ENCODE measurements at regions not wholly inside any gene's neighbourhood (a gene's known extent, or its start where the extent isn't known, plus 50 kb on each side); places are given as distances from the start of the nearest gene placed in this dataset.
A peak's percentile ranks its signal among the peaks of the same experiment; 100 is the strongest.
"Not testable (repeated sequence)": the region's sequence is repeated elsewhere in the genome, so short reads cannot be mapped to it uniquely, and the experiment has no call there.

DNA sequence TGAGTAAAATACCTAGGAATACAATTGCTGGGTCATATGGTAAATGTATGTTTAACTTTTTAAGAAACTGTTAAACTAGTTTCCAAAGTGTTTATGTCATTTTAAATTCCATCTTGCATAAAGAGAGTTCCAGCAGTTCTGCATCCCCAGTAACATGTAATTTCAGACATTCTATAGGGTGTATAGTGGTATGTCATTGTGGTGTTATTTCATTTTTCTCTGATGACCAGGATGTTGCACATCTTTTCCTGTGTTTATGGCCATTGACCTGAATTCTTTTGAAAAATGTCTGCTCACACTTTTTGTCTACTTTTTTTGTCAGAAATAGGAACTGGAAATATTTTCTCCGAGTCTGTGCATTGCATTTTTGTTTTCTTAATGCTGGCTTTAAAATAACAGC lies 128.9 kb downstream of the TMEM200A start:
- no peak for ATAC-seq
- no peak overlapping the region for H3K27ac Mint-ChIP-seq
- H3K4me3 Mint-ChIP-seq = no peak overlapping the region
- no peaks in the 10 kb centered on the region for H3K4me1 Mint-ChIP-seq
- no peak for DNase-seq
- peaks cover 7 to 20% of the 10 kb centered on the region in 2 donors for H3K9me3 Mint-ChIP-seq
- no peaks in the 10 kb centered on the region for H3K27me3 Mint-ChIP-seq

DNA sequence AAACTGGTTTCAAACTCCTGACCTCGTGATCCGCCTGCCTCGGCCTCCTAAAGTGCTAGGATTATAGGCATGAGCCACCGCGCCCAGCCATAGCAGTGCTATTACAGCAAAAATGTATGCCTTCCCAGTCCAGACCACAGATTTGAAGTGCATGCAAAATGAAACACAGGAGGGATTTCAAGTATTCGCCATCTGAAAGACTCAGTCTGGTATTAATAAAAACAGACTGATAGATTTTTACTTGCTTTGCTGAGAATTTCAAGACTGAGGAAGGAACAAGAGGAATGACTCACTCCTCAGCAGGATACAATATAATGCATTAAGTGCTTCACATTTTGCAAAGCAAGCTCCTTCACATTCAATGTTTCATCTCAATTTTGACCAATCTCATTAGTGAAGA lies 134.9 kb downstream of the TMEM200A start:
- Mint-ChIP-seq H3K27me3 (no peaks in the 10 kb centered on the region), H3K4me1 (peaks cover 22% of the 10 kb centered on the region), H3K27ac (no peak overlapping the region), H3K4me3 (no peak overlapping the region), H3K9me3 (peaks cover 4 to 6% of the 10 kb centered on the region in 2 donors)
- DNase-seq = no peak
- no peak for ATAC-seq

DNA sequence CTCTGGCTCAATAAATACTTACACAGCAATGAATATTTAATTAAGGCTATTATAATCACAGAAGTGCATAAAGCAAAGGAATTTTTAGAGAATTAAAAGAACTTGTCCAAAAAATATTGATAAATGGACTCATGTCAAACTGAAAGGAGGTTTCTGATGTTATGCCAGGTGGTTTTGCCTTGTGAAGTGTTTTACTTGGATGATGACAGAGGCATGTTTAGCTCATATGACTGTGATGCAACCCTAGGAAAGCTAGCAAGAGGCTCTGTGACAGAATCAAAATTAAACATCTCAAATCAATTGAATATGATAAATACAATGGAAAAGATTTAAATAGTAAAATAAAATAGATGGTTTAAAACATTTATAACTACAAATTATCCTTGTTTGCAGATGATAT lies 137.3 kb downstream of the TMEM200A start:
- peak; percentile 72 for ATAC-seq

DNA sequence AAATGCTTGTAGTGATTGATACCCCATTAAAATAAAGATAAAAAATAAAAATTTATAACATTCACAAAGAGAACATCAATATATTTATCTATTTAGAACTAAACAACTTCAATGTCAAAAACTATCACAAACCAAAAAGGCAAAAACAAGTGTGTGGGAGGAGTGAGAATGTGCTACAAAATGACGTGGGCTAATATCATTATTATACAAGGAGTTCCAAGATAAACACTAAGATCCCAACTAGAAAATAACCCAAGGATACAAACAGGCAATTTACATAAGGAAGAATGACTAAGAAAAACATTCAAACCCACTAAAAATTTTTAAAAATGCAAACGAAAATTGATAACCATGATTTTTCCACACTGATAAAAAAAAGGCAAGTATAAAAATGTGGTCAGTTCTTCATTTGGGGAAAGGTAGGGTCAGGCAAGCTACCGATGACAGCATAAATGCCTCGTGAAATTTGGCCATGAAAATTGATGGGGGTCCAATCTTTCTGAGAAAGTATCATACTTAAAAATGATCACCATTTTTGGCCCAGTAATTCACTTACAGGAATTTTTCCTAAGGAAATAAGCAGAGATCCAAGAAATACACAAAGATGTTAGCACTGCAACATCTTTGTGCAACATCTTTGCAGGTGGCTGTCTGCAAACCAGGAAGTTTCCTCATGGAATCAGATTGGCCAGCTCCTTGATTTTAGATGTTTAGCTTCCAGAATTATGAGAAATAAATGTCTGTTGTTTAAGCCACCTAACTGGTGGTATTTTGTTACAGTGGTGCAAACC lies 140.2 kb downstream of the TMEM200A start:
- Mint-ChIP-seq H3K27ac (no peak overlapping the region), H3K4me1 (peaks cover 44% of the 10 kb centered on the region), H3K9me3 (peaks cover 1 to 19% of the 10 kb centered on the region in 2 donors), H3K4me3 (no peak overlapping the region), H3K27me3 (no peaks in the 10 kb centered on the region)
- ATAC-seq (no peak), DNase-seq (no peak)

More for the DNA sequence above, 137.3 kb downstream of the TMEM200A start:
- H3K27ac Mint-ChIP-seq = no peak overlapping the region
- no peak for DNase-seq
- H3K9me3 Mint-ChIP-seq = peaks cover 4 to 6% of the 10 kb centered on the region in 2 donors
- H3K4me3 Mint-ChIP-seq = no peak overlapping the region
- no peaks in the 10 kb centered on the region for H3K27me3 Mint-ChIP-seq
- H3K4me1 Mint-ChIP-seq = peaks cover 32% of the 10 kb centered on the region

DNA sequence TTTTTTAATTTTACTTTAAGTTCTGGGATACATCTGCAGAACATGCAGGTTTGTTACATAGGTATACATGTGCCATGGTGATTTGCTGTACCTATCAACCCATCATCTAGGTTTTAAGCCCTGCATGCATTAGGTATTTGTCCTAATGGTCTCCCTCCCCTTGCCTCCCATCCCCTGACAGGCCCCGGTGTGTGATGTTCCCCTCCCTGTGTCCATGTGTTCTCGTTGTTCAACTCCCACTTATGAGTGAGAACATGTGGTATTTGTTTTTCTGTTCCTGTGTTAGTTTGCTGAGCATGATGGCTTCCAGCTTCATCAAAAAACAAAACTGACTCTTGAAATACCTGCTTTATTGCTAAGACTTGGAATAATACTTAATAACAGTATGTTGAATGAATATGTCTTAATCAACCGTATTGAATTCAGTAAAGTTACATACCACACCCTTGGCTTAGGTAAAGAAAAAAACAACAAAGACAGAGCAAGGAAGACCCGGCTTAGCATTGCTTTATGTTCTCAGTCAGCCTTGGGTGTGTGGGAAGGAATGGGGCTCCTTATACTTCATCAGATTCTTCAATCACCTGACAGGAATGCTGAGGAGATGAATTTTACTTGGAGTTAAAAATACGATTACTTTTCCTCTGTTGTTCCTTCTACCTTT lies 141.3 kb downstream of the TMEM200A start:
- ATAC-seq, H3K27me3 Mint-ChIP-seq, DNase-seq: not testable (repeated sequence)
- peaks cover 39% of the 10 kb centered on the region for H3K4me1 Mint-ChIP-seq
- H3K27ac Mint-ChIP-seq = peak overlapping the region; percentile 22 to 33
- peak overlapping the region in 1 of 2 donors; percentile 21 for H3K4me3 Mint-ChIP-seq
- H3K9me3 Mint-ChIP-seq = peaks cover 0 to 19% of the 10 kb centered on the region in 2 donors

DNA sequence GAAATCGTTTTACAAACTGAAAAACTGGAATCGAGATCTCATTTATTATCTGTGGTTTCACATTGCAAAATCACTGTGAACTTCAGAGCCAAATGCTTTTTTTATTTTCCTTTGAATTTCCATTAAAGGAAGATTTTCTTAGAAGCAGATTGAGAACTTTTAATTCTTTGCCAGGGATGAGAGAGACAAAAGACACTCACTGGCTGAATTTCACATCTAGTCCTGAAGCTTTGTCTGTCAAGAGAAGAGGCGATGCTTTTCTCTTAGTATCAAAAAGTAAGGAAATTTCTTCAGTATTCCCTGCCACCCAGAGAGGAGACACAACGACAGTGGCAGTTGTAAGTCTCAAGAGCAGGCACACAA lies 141.8 kb downstream of the TMEM200A start:
- no peak overlapping the region for H3K4me3 Mint-ChIP-seq
- peaks cover 0 to 19% of the 10 kb centered on the region in 2 donors for H3K9me3 Mint-ChIP-seq
- H3K4me1 Mint-ChIP-seq = peaks cover 38% of the 10 kb centered on the region
- no peak for DNase-seq
- peak overlapping the region in 1 of 2 donors; percentile 33 for H3K27ac Mint-ChIP-seq
- no peaks in the 10 kb centered on the region for H3K27me3 Mint-ChIP-seq
- no peak for ATAC-seq

DNA sequence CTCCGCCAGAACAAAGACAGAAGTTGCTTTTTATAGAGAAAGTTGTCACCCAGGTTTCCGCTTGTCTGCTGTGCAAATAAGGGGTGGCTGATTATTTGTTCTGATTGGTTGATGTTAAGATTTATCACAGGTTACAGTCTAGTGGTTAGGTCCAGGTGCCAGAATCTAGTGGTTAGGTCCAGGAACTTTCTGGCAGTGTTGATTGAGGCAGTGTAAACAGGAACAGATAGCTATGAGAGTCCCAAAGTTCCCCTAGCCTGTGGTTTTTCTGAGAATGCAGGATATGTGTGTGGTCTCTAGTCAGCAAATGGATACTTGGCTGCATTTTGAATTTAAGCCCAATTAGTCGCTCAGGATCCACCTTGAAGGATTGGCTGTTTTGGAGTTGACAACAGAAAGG lies 148.0 kb downstream of the TMEM200A start:
- peak; percentile 68 to 79 for DNase-seq
- Mint-ChIP-seq H3K27ac (peak overlapping the region; percentile 57 to 91), H3K4me1 (peaks cover 73% of the 10 kb centered on the region), H3K4me3 (peak overlapping the region; percentile 27 to 52), H3K9me3 (peaks cover 18 to 39% of the 10 kb centered on the region in 2 donors), H3K27me3 (no peaks in the 10 kb centered on the region)
- ATAC-seq = peak; percentile 95

DNA sequence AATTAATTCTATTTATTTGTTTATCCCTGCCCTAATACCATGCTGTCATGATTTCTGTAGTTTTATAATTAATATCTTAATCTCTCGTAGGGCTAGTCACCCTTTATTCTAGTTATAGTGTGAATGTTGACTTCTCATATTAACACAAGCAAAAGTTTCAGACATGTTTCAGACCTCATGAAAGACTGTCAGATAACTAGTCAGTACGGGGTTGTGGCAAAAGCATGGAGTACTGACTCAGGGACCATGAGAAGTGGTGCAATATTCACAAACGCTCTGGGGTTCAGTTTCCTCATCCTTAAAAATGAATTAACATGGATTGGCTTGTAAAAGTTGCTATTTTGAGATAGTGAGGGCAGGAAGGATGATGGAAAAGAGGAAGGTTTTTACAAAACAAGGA lies 148.9 kb downstream of the TMEM200A start:
- no peak for DNase-seq
- peaks cover 75% of the 10 kb centered on the region for H3K4me1 Mint-ChIP-seq
- ATAC-seq = no peak
- no peaks in the 10 kb centered on the region for H3K27me3 Mint-ChIP-seq
- peak overlapping the region; percentile 85 to 90 for H3K27ac Mint-ChIP-seq
- peak overlapping the region in 1 of 2 donors; percentile 19 for H3K4me3 Mint-ChIP-seq
- peaks cover 18 to 39% of the 10 kb centered on the region in 2 donors for H3K9me3 Mint-ChIP-seq

DNA sequence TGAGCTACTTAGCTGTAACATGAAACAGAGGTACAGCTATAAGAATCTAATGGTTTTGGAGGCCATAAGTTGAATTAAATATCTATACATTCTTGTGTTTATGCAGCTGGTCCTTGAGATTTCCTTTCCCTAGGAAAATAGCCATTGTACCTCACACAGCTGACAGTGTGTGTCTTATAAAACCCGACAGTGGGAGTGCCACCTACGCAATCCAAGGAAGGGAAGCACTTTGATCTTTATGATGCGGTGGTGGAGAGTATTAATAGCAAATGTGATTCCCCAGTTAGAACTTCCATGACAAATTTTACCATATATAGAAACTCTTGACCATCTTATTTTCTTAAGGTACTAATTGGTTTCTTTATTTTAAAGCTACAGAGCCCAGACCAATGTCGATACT lies 149.5 kb downstream of the TMEM200A start:
- DNase-seq = no peak
- Mint-ChIP-seq H3K27ac (peak overlapping the region in 1 of 2 donors; percentile 85), H3K4me1 (peaks cover 71% of the 10 kb centered on the region), H3K9me3 (peaks cover 18 to 33% of the 10 kb centered on the region in 2 donors), H3K27me3 (no peaks in the 10 kb centered on the region), H3K4me3 (no peak overlapping the region)
- ATAC-seq = no peak

DNA sequence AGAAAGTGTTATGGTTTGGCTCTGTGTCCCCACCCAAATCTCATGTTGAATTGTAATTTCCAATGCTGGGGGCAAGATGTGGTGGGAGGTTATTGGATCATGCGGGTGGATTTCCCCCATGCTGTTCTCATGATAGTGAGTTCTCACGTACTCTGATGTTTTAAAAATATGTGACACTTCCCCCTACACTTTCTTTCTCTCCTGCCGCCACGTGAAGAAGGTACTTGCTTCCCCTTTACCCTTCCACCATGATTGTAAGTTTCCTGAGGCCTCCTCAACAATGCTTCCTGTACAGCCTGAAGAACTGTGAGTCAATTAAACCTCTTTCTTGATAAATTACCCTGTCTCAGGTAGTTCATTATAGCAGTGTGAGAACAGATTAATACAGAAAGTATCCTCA lies 150.8 kb downstream of the TMEM200A start:
- H3K4me1 Mint-ChIP-seq = peaks cover 70% of the 10 kb centered on the region
- DNase-seq (no peak), ATAC-seq (no peak)
- no peak overlapping the region for H3K4me3 Mint-ChIP-seq
- peak overlapping the region; percentile 5 to 92 for H3K27ac Mint-ChIP-seq
- no peaks in the 10 kb centered on the region for H3K27me3 Mint-ChIP-seq
- peaks cover 25 to 37% of the 10 kb centered on the region in 2 donors for H3K9me3 Mint-ChIP-seq

DNA sequence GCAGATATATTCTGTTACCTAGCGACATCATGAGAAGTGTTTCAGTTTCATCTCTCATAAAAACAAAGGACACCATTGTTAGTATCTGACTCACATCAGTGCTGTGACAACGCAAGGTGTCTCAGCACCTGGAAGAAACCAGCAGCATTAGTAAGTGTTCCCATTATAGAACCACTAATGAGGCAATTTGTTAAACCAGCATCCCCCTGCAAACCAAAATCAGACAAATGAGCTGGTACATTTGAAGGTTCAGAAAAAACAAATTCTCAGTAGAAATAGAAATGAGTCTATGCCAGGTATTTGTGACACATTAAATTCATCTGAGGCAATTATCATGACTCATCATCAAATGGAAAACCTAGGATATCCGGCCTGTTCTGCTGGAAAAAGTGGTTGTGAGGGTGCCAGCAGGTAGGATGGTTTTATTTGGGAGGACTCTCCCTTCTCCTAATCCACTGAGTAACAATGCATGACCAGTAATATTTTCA lies 151.7 kb downstream of the TMEM200A start:
- peak; percentile 78 for ATAC-seq
- H3K9me3 Mint-ChIP-seq = peaks cover 25 to 40% of the 10 kb centered on the region in 2 donors
- peak overlapping the region; percentile 26 to 32 for H3K4me3 Mint-ChIP-seq
- H3K27ac Mint-ChIP-seq = peak overlapping the region; percentile 92 to 95
- no peaks in the 10 kb centered on the region for H3K27me3 Mint-ChIP-seq
- peaks cover 66% of the 10 kb centered on the region for H3K4me1 Mint-ChIP-seq
- DNase-seq = peak in 1 of 2 donors; percentile 52

DNA sequence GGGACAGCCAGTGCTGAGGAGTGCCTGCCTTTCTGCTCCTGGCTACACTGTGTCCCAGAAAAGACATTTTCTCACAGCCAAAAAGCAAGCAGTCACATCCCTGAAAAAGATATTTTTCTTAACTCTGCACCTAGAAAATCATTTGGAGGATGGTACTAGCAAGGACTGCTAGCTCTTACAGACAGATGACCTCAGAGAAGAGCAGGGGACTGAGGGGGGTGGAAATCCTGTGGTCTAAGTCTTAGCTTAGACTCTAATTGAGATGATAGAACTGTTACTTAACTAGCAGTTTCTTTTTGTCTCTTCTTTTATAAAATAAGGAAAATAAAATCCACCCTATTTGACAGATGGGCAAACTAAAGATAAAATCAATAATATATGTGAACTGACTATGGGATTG lies 152.8 kb downstream of the TMEM200A start:
- no peak for DNase-seq
- peaks cover 25 to 45% of the 10 kb centered on the region in 2 donors for H3K9me3 Mint-ChIP-seq
- H3K27me3 Mint-ChIP-seq = no peaks in the 10 kb centered on the region
- no peak for ATAC-seq
- H3K4me3 Mint-ChIP-seq = no peak overlapping the region
- H3K4me1 Mint-ChIP-seq = peaks cover 59% of the 10 kb centered on the region
- peak overlapping the region in 1 of 2 donors; percentile 80 for H3K27ac Mint-ChIP-seq

DNA sequence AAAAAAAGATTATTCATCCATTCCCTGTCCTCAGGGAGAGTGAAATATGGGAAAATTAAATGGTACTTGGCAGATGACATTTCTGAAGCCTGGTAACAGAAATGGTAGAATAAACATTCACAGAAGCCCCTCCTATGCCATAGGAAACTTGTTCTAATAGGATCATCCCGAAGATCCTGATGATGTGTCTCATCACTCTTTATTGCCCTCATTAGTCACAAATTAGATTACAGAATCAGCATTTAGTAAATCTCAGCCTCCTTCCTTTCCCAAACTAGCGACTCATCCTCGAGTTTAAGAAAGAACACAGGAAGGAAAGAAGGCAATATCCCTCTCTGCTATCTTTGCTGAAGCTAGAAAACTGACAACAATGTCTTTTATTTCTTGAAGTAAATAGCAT lies 154.4 kb downstream of the TMEM200A start:
- ATAC-seq (no peak), DNase-seq (no peak)
- H3K27ac Mint-ChIP-seq = no peak overlapping the region
- no peak overlapping the region for H3K4me3 Mint-ChIP-seq
- no peaks in the 10 kb centered on the region for H3K27me3 Mint-ChIP-seq
- H3K9me3 Mint-ChIP-seq = peaks cover 19 to 52% of the 10 kb centered on the region in 2 donors
- peaks cover 59% of the 10 kb centered on the region for H3K4me1 Mint-ChIP-seq

DNA sequence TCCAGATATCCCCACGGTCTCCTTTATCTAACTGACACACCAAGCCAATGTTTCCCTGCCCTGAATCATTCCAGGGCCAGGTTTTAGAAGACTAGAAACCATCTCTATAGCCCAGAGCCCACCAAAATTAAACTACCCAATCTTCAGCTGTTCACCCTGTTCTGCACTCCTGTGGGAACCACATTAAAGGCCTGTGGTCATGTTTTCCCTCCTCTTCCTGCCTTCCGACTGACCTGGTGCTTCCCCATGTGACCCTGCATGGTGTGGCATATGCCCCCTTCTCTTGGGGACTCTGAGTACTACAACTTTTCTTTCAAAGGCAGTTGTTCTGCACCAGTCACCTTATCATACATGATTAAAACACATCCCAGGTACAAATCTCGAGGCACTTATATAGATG lies 155.0 kb downstream of the TMEM200A start:
- H3K4me3 Mint-ChIP-seq = no peak overlapping the region
- ATAC-seq = no peak
- H3K27me3 Mint-ChIP-seq = no peaks in the 10 kb centered on the region
- DNase-seq = no peak
- H3K4me1 Mint-ChIP-seq = peaks cover 59% of the 10 kb centered on the region
- H3K9me3 Mint-ChIP-seq = peaks cover 17 to 48% of the 10 kb centered on the region in 2 donors
- no peak overlapping the region for H3K27ac Mint-ChIP-seq

DNA sequence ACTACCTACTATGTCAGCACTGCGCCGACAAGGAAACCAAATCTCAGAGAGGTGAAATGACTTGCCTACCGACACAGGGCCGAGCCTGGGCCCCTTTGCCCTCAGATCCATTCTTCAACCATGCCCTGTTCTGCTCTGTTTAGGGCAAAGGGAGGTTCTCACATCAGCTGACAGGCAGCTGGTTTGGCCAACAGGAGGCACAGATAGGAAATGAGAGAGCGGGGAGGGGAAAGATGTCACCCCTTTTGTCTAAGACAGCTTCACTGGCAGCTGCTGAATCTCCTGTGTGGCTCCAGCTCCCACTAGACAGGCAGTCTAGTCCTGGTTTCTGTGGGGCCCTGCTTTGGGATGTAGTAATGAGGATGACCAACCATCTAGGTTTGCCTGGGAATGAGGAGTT lies 158.7 kb downstream of the TMEM200A start:
- no peak for DNase-seq
- Mint-ChIP-seq H3K4me1 (peaks cover 38% of the 10 kb centered on the region), H3K4me3 (no peak overlapping the region), H3K27ac (peak overlapping the region; percentile 21 to 24), H3K27me3 (no peaks in the 10 kb centered on the region), H3K9me3 (peaks cover 17 to 48% of the 10 kb centered on the region in 2 donors)
- ATAC-seq = peak; percentile 48

DNA sequence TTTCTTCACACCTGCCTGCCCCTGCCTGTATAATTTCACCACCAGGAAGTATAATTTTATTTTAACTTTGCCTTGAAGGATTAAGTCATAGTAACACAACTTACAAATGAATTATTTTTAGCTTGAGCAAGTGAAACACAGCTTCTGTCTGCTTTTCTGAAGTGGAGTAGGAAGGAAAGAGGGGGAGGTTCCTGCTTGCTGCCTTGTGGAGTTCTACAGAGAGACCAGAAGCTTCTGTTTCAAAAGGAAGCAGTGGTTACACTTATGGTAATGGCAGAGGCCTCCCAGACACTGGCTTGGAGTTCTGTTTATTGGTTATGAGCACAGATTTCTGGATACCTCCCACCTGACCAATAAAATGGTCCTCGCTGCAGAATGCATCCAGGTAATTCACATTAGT lies 159.6 kb downstream of the TMEM200A start:
- Mint-ChIP-seq H3K27me3 (no peaks in the 10 kb centered on the region), H3K4me1 (peaks cover 35% of the 10 kb centered on the region), H3K27ac (peak overlapping the region in 1 of 2 donors; percentile 9), H3K9me3 (peaks cover 23 to 56% of the 10 kb centered on the region in 2 donors), H3K4me3 (no peak overlapping the region)
- peak; percentile 38 for ATAC-seq
- DNase-seq = no peak
